ENCODE measurements at regions not wholly inside any gene's neighbourhood (a gene's known extent, or its start where the extent isn't known, plus 50 kb on each side); places are given as distances from the start of the nearest gene placed in this dataset.
"Not testable (repeated sequence)": the region's sequence is repeated elsewhere in the genome, so short reads cannot be mapped to it uniquely, and the experiment has no call there.

GRCh38 chr7:16933296-16934279 lies 51.8 kb upstream of the AGR3 start:
- DNase-seq = no peak

DNA sequence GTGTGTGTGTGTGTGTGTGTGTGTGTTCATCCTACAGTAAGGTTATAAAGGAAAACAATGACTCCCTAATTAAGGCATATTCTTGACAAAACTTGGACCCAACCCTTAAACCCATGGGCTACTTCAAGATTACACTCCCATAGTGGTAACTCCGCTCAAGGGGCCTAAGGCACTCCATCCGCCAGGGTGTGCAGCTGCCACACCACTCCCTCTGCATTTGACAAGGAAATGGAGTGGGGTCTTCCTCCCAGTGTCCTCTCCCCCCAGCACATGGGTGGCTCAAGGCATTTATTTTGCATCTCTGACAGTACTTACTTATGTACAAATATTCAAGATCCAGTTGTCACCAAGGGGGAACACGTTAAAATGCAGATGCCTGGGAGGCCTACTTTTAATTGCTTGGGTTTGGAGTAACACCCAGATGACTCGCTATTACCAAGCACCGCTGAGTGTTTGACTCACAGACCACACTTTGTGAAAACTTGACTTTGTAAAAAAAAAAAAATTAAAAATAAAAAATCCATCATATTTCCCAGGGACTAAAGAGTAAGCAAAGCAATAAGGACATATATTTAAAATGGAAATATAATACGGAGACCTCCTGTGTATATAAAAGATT lies 53.0 kb upstream of the AGR3 start:
- no peak for DNase-seq

DNA sequence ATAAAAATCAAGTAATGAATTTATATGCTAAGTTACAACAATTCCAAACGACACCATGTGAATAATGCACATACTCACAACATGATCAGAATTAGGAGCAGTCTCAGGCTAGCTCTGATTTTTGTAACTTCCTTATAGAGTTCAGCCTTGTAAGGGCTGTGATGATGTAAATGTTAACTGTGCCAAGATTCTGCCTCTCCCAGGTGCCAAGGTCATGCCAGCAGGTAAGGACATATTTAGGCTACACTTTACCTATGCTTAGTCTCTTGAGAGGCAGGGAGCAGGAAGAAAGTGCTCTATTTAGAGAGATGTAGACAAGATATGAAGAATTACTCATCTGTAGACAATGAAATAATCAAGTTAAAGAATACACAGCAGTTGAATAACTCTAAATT lies 53.6 kb upstream of the AGR3 start:
- DNase-seq = no peak

DNA sequence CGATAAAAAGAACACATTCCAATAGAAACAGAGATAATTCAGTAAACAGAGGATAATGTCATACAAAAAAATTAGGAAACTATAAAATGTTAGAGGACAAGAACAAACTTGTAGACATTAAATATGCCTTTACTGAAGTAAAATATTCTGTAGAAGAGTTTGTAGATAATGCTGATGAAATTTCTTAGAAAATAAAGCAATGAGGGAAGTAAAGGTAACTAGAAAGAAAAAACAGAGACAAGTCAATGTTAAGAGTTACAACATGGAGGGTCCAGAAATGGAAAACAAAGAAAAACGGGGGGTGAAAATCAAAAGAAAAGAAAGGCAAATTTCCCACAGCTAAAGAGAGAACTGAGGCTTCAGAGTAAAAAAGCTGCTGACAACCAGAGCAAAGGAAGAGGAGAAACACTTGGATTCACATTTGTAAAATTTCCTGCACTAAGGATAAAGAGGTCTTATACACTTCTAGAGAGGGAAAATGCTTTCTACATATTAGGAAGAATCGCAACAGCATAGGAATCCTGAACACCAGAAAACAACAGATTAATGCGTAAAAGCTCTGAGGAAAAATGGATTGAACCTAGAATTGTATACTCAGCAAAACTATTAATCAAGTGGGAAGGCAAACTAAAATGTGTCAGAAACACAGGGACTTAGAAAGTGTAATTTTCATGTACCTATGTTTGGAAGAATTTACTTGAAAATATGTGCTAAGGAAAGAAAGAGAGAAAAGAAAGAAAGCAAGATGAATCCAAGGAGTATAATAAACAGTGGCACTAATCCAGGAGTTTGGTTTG lies 55.0 kb upstream of the AGR3 start:
- no peak for DNase-seq

DNA sequence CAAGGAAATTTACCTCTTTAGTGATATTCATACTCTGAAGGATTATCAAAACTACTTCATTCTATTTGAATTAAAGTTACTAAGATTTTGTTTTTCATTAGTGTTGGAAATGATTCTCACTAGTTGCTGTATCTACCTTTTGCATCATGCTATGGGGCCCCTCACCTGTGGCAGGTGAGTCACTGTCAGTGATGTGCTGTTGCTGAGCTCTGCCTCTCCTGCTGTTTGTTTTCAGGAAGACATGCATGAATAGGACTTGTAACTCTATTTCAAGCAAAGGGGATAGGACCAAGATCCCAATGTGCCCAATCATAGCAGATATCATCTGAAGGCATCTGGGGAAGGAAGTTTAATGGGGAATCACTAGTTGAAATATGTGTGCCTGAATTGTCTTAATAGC lies 57.4 kb upstream of the AGR3 start:
- no peak for DNase-seq

DNA sequence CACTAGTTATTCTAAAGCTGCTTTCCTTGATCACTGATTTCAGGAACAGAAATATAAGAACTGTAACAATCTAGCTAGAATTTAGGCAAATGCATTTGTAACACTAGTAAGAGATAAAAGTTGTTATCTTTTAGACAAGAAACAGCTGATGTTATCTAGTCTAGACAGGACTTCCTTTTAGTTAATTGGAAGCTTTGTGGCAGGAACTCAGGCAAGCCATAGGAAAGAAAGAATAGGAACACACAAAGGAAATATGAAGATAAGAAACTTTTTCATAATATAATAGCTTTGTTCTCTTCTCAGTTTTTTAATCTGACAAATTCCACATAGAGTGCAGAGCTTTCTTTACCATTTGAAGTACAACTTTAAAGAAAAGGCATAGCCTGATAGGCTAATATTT lies 59.0 kb upstream of the AGR3 start:
- no peak for DNase-seq

DNA sequence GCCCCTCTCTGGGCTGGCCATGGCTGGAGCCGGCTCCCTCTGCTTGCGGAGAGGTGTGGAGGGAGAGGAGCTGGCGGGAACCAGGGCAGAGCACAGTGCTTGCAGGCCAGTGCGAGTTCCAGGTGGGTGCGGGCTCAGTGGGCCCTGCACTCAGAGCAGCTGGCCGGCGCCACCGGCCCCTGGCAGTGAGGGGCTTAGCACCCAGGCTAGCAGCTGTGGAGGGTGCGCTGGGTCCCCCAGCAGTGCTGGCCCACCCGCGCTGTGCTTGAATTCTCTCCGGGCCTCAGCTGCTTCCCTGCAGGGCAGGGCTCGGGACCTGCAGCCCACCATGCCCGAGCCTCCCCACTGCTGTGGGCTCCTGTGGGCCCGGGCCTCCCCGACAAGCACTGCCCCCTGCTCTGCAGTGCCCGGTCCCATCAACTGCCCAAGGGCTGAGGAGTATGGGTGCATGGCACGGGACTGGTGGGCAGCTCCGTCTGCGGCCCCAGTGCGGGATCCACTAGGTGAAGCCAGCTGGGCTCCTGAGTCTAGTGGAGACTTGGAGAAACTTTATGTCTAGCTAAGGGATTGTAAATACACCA lies 61.2 kb upstream of the AGR3 start:
- DNase-seq = no peak

DNA sequence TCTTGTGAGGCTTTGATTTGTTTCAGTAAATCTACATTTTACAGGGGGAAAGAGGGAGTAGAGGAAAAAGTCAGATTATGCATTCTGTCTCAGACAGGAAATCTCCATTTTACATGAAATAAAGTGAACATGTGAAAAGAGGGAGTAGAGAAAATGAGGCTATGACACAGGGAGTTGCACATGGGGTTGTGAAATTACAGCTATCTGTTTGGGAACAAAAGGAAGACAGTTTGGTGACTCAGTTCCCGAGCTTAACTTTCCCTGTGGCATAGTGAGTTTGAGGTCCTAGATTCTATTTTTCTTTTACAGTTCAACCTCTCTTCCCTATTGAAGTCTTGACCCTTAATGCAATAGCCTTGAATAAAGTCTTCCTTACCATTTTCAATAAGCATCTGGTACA lies 63.2 kb upstream of the AGR3 start:
- no peak for DNase-seq

DNA sequence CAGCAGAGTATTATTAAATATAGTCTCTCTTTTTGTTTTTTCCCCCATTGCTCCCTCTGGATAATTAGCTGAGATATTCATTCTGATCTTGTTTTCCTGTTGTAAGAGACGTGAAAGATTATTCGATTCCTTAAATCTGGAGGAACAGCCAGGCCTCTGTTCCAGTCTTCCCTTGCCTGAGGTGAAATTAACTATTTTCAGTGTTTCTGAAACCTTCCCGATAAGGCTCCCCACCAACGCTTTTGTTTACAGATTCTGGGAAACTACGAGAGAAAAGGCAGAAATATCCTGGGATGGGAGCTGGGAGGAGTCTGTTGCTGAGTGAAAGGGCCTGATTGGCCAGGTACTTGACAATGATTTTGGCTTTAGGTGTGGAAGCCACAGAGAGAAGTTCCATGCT lies 63.6 kb upstream of the AGR3 start:
- DNase-seq = no peak

DNA sequence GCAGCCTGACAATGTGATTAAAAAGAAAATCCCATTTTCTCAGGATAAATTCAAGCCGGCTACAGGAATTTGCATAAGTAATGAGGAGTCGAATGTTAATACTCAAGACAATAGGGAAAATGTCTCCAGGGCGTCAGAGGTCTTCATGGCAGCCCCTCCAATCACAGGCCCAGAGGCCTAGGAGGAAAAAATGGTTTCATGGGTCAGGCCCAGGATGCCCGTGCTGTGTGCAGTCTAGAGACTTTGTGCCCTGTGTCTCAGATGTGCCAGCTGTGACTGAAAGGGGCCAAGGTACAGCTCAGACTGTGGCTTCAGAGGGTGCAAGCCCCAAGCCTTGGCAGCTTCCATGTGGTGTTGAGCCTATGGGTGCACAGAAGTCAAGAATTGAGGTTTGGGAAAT lies 66.3 kb upstream of the AGR3 start:
- DNase-seq = not testable (repeated sequence)

GRCh38 chr7:16951483-16952080 lies 69.8 kb upstream of the AGR3 start:
- no peak for DNase-seq

DNA sequence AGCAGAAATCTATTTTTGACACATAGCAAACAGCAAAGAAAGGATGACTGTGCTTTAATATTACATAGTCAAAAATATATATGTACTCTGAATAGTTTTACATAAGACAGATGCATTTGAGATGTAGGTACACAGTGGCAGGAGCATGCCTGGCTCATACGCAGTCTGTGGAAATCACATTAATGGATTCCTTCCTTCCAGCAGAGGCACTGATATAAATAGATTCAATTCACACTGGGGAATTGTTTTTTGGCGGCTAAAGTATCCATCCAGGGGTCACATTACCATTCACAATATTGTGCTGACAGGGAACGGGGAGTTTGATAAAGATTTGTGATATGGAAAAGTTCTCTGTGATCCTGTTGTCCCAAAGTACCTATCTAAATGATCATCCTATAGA lies 72.5 kb upstream of the AGR3 start:
- no peak for DNase-seq

GRCh38 chr7:16958724-16959123 lies 76.9 kb upstream of the AGR3 start:
- DNase-seq = no peak

- no peak for DNase-seq
Observed at GRCh38 chr7:16960337-16960965, 78.7 kb upstream of the AGR3 start.

DNA sequence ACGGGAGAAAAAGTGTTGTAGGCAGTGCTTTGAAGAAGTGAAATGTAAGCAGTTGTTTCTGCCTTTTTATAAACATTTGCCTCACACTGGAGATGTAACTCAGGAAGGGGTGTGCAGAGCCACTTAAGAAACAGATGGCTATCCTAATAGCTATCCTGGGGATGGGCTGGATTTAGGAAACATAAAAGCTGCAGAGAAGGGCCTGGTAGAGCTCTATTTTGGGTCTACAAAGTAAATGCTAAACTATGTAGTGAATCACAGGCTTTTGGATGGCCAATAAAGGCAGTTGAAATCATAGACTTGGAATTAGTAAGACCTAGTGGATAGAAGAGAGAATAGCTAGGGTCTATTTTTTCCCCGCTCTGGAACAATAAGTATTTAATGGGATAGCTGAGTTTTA lies 79.9 kb upstream of the AGR3 start:
- no peak for DNase-seq

DNA sequence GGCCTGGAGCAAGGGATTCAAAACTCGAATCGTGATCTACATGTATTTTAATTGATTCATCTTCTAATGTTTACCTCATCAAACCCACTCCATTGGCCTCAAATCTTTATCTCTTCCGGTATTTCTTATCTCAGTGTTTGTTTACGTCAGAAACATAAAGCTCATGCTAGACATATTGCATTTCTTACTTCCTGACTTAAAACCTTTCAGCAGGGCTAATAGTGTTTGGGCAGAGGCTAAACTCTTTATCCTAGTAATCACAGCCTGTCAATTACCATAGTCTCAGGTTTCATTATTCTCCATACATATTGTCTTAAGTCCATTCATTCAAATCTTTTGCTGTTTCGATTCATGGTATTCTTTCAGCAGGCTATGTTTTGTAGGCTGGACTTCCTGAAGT lies 81.3 kb upstream of the AGR3 start:
- DNase-seq = no peak

- DNase-seq = not testable (repeated sequence)
Observed at GRCh38 chr7:16965697-16966096, 83.9 kb upstream of the AGR3 start.

DNA sequence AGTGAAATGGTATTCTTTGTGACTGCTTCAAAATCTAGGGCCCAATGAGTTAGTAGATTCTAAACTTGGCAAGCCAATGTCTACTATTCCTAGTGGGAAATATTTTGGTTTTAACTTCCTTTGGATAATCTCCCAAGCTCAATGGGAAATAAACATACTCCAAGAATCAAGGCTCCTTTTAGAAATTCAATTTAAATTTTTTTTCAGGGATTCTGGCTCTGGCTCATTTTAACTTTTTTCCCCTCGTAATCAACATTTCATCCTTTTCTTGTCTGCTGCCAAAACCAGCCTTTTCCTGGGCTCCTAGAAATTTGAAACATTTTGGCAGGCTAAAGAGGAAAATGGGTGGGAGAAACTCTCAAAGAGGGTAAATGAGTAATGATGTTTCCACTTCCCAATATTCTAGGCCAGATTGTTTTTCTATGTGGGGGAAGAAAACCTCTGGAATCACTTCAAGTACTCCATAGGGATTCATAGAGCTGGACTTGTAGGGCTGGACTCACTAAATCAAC lies 85.6 kb upstream of the AGR3 start:
- DNase-seq = peak; percentile 53

- DNase-seq = no peak
Observed at GRCh38 chr7:16970732-16971482, 89.1 kb upstream of the AGR3 start.

GRCh38 chr7:16975712-16976111 lies 93.9 kb upstream of the AGR3 start:
- no peak for DNase-seq

Measured in eye (tissue), 1 donor.